ENCODE measurements at regions not wholly inside any gene's neighbourhood (a gene's known extent, or its start where the extent isn't known, plus 50 kb on each side); places are given as distances from the start of the nearest gene placed in this dataset.

- no peak for DNase-seq (ENCODE audit: low spot score)
- intact Hi-C loops (cut with DNase I) = no loop called here
- no peaks in the 10 kb centered on the region for H3K36me3 ChIP-seq
- no peaks in the 10 kb centered on the region for H3K27me3 ChIP-seq (replicated peaks; ENCODE audit: insufficient read depth)
- no peaks in the 10 kb centered on the region for H3K9me3 ChIP-seq
- H3K4me1 ChIP-seq (replicated peaks) = no peaks in the 10 kb centered on the region
- WGBS = 63% methylated on average over 3 of the region's 3 CpGs
- no peak overlapping the region for H3K4me3 ChIP-seq
- no peak overlapping the region for H3K27ac ChIP-seq
- no peak for TF ChIP-seq CTCF (IDR thresholded peaks at IDR 0.05)
- TF ChIP-seq POLR2A (IDR thresholded peaks at IDR 0.05) = no peak
- no peak for TF ChIP-seq POLR2AphosphoS5 (IDR thresholded peaks at IDR 0.05)
Measured at GRCh38 chr7:15764010-15764409, 77.5 kb upstream of the MEOX2 start.

GRCh38 chr7:15757041-15758000 lies 70.8 kb upstream of the MEOX2 start:
- WGBS = 60% methylated on average over 3 of the region's 3 CpGs
- Histone ChIP-seq H3K27ac (no peak overlapping the region), H3K27me3 (replicated peaks; ENCODE audit: insufficient read depth) (no peaks in the 10 kb centered on the region), H3K4me3 (no peak overlapping the region), H3K36me3 (no peaks in the 10 kb centered on the region), H3K4me1 (replicated peaks) (no peaks in the 10 kb centered on the region), H3K9me3 (no peaks in the 10 kb centered on the region)
- no peak for DNase-seq (ENCODE audit: low spot score)
- no peak for TF ChIP-seq POLR2A (IDR thresholded peaks at IDR 0.05)
- intact Hi-C loops (cut with DNase I) = no loop called here

- H3K4me3 ChIP-seq = no peak overlapping the region
- no peaks in the 10 kb centered on the region for H3K36me3 ChIP-seq
- H3K27ac ChIP-seq = no peak overlapping the region
- H3K4me1 ChIP-seq (replicated peaks) = no peaks in the 10 kb centered on the region
- TF ChIP-seq POLR2AphosphoS5 (IDR thresholded peaks at IDR 0.05) (no peak), CTCF (IDR thresholded peaks at IDR 0.05) (no peak), POLR2A (IDR thresholded peaks at IDR 0.05) (no peak)
- WGBS = 57% methylated on average over 2 of the region's 2 CpGs
- no peaks in the 10 kb centered on the region for H3K27me3 ChIP-seq (replicated peaks; ENCODE audit: insufficient read depth)
- H3K9me3 ChIP-seq = no peaks in the 10 kb centered on the region
- no peak for DNase-seq (ENCODE audit: low spot score)
- intact Hi-C loops (cut with DNase I) = no loop called here
Measured at GRCh38 chr7:15755061-15755460, 68.6 kb upstream of the MEOX2 start.

- 58% methylated on average over 1 of the region's 1 CpG for WGBS
- Histone ChIP-seq H3K4me3 (no peak overlapping the region), H3K9me3 (no peaks in the 10 kb centered on the region), H3K27ac (no peak overlapping the region), H3K4me1 (replicated peaks) (no peaks in the 10 kb centered on the region), H3K27me3 (replicated peaks; ENCODE audit: insufficient read depth) (no peaks in the 10 kb centered on the region), H3K36me3 (no peaks in the 10 kb centered on the region)
- no peak for DNase-seq (ENCODE audit: low spot score)
- intact Hi-C loops (cut with DNase I) = no loop called here
- TF ChIP-seq POLR2A (IDR thresholded peaks at IDR 0.05) = no peak
- TF ChIP-seq POLR2AphosphoS5 (IDR thresholded peaks at IDR 0.05) = no peak
- no peak for TF ChIP-seq CTCF (IDR thresholded peaks at IDR 0.05)
Measured at GRCh38 chr7:15753887-15754579, 67.5 kb upstream of the MEOX2 start.

GRCh38 chr7:15752377-15752776 lies 65.9 kb upstream of the MEOX2 start:
- no peak overlapping the region for H3K27ac ChIP-seq
- H3K4me1 ChIP-seq (replicated peaks) = no peaks in the 10 kb centered on the region
- TF ChIP-seq CTCF (IDR thresholded peaks at IDR 0.05) (no peak), POLR2AphosphoS5 (IDR thresholded peaks at IDR 0.05) (no peak), POLR2A (IDR thresholded peaks at IDR 0.05) (no peak)
- WGBS = 55% methylated on average over 1 of the region's 1 CpG
- intact Hi-C loops (cut with DNase I) = no loop called here
- H3K36me3 ChIP-seq = no peaks in the 10 kb centered on the region
- DNase-seq (ENCODE audit: low spot score) = no peak
- no peaks in the 10 kb centered on the region for H3K9me3 ChIP-seq
- H3K27me3 ChIP-seq (replicated peaks; ENCODE audit: insufficient read depth) = no peaks in the 10 kb centered on the region
- H3K4me3 ChIP-seq = no peak overlapping the region

Measured in prostate gland (tissue), 2 donors.